ENCODE measurements at regions not wholly inside any gene's neighbourhood (a gene's known extent, or its start where the extent isn't known, plus 50 kb on each side); places are given as distances from the start of the nearest gene placed in this dataset.
"Not testable (repeated sequence)": the region's sequence is repeated elsewhere in the genome, so short reads cannot be mapped to it uniquely, and the experiment has no call there.

GRCh38 chr1:177426497-177426896 lies 255.7 kb downstream of the BRINP2 start:
- DNase-seq (ENCODE audit: low read depth in 2 of 2) = no peak
- TF ChIP-seq CTCF (IDR thresholded peaks at IDR 0.05; ENCODE audit: low read depth, low read length) = no peak
- H3K4me3 ChIP-seq (replicated peaks in 1 of 2; ENCODE audit: low read depth in 2 of 2, low read length in 2 of 2) = no peak overlapping the region

- no peak for TF ChIP-seq CTCF (IDR thresholded peaks at IDR 0.05; ENCODE audit: low read depth, low read length)
- no peak overlapping the region for H3K4me3 ChIP-seq (replicated peaks in 1 of 2; ENCODE audit: low read depth in 2 of 2, low read length in 2 of 2)
- DNase-seq (ENCODE audit: low read depth in 2 of 2) = no peak
These were observed 254.4 kb downstream of the BRINP2 start for GRCh38 chr1:177425199-177425598.

GRCh38 chr1:177424744-177425143 lies 254.0 kb downstream of the BRINP2 start:
- TF ChIP-seq CTCF (IDR thresholded peaks at IDR 0.05; ENCODE audit: low read depth, low read length) = no peak
- H3K4me3 ChIP-seq (replicated peaks in 1 of 2; ENCODE audit: low read depth in 2 of 2, low read length in 2 of 2) = no peak overlapping the region
- no peak for DNase-seq (ENCODE audit: low read depth in 2 of 2)

GRCh38 chr1:177423090-177423489 lies 252.3 kb downstream of the BRINP2 start:
- TF ChIP-seq CTCF (IDR thresholded peaks at IDR 0.05; ENCODE audit: low read depth, low read length) = no peak
- no peak overlapping the region for H3K4me3 ChIP-seq (replicated peaks in 1 of 2; ENCODE audit: low read depth in 2 of 2, low read length in 2 of 2)
- no peak for DNase-seq (ENCODE audit: low read depth in 2 of 2)

- no peak overlapping the region for H3K4me3 ChIP-seq (replicated peaks in 1 of 2; ENCODE audit: low read depth in 2 of 2, low read length in 2 of 2)
- DNase-seq (ENCODE audit: low read depth in 2 of 2) = no peak
- no peak for TF ChIP-seq CTCF (IDR thresholded peaks at IDR 0.05; ENCODE audit: low read depth, low read length)
These were observed 243.3 kb downstream of the BRINP2 start for GRCh38 chr1:177413982-177414596.

- no peak overlapping the region for H3K4me3 ChIP-seq (replicated peaks in 1 of 2; ENCODE audit: low read depth in 2 of 2, low read length in 2 of 2)
- no peak for DNase-seq (ENCODE audit: low read depth in 2 of 2)
- no peak for TF ChIP-seq CTCF (IDR thresholded peaks at IDR 0.05; ENCODE audit: low read depth, low read length)
These were observed 240.6 kb downstream of the BRINP2 start for GRCh38 chr1:177411381-177411780.

- TF ChIP-seq CTCF (IDR thresholded peaks at IDR 0.05; ENCODE audit: low read depth, low read length) = no peak
- DNase-seq (ENCODE audit: low read depth in 2 of 2) = no peak
- H3K4me3 ChIP-seq (replicated peaks in 1 of 2; ENCODE audit: low read depth in 2 of 2, low read length in 2 of 2) = no peak overlapping the region
These were observed 239.5 kb downstream of the BRINP2 start for GRCh38 chr1:177410179-177410766.

GRCh38 chr1:177406323-177406722 lies 235.6 kb downstream of the BRINP2 start:
- DNase-seq (ENCODE audit: low read depth in 2 of 2); H3K4me3 ChIP-seq (replicated peaks in 1 of 2; ENCODE audit: low read depth in 2 of 2, low read length in 2 of 2): not testable (repeated sequence)
